Caki2 (cell line): ENCODE measurements at regions not wholly inside any gene's neighbourhood (a gene's known extent, or its start where the extent isn't known, plus 50 kb on each side); places are given as distances from the start of the nearest gene placed in this dataset.
"Not testable (repeated sequence)": the region's sequence is repeated elsewhere in the genome, so short reads cannot be mapped to it uniquely, and the experiment has no call there.

Experiments used
- DNase-seq: peaks from one replicate; pipeline ENCODE4 v3.0.0-alpha.2; 2015; ENCODE audit warnings: low read depth
- in situ Hi-C: cut with HindIII; loops from 2 replicates; pipeline ENCODE4 v1.10.0; 2016; ENCODE audit warnings: low sequenced_read_pairs, low pct_unique_long_range_greater_than_20kb, mixed read lengths

DNA sequence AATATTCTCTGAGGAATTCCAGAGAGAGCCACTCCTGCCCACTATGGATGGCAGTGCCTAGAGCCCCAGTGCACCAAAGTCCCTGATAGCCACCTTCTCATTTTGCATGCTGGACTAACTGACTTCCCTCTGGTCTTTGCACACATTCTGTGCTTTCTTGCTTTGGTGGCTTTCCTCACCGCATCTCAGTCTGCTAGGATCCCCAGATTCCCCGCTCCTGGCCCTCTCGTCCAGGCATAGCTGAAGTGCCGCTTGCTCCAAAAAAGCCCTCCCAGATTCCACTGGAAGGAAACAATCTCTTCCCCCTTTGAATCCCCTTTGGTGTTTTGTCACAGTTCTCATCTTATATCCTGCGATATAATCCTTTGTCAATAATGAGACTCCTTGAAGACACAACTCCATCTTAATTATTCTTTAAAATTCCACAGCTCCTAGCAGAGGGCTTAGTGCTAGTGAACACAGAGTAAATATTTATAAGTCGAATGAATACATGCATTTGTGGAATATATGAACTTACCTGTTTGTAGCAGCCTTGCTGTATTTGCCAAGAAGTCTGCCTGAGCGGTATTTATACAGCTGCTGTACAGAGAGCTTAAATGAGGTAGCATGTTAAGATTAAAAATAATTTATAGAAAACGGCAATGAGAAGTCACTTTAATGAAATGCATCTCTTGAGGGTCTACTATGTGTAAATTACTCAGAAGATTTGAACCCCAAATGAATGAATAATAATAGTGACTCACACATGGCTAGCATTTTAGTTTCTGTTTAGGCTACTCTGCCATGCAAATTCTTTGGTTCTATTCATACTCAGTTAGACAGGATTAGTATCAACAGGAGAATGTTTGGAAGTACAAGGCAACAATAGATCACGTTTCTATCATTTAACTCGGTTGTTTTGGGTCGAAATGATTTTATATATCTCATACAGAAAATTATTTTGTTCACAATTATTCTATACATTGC, 421.9 kb upstream of the TENM3 start:
- no peak for DNase-seq
- in situ Hi-C loops, result no loop called here

DNA sequence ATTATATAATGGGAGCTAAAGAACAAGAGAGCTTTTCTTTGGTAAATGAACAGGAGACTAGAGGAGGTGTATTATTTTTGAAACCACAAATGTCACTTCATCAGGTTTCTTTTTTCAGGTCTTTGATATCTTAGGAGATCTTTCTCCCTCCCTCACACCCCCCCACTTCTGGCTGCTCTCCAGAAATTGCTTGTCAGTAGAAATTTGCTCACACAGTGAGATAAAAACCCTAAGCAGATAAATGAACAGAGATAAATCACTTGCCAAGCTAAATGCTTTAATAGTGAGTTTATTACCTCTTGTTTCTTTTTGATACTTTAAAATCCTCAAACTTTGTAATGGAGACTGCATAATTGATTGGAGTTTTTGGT, 421.2 kb upstream of the TENM3 start:
- in situ Hi-C loops, result no loop called here

DNA sequence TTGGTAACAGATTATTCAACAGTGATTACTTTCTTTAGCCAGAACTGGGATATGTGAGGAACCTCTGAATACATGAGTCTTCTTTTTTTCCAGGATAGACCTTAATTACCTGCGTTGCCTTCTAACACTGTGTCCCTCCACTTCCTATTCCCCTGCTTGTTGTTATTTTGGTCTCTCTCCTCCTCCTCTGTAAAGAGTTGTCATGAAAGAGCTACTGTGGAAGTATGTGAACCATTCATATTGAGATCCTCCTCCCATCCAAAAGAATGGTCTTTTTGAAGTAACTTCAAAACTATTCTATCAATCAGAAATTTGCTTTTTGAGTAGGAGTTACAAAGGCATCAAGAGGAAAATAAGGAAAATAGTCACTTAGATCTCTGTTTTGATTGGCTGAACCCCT, 420.0 kb upstream of the TENM3 start:
- no peak for DNase-seq
- in situ Hi-C loops, result no loop called here

More for the DNA sequence above, 421.2 kb upstream of the TENM3 start:
- DNase-seq, result no peak

DNA sequence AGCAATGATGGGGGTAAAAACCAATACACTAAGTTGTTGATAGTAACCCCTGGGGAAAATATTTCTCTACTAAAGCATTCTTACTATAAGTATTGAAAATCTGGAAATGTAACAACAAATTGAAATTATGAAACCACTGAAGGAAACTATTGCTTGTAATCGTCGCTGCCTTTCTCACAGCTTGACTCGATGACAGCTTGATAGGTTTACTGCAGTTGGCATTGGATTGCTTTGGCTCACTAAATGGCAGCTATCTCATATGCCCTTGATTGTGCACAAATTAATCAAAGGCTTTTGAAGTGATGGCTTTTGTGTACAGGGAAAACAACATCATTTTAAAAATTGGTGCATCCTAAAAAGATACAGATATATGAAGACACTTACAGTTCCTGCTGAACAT, 419.6 kb upstream of the TENM3 start:
- no peak for DNase-seq
- in situ Hi-C loops, result no loop called here

DNA sequence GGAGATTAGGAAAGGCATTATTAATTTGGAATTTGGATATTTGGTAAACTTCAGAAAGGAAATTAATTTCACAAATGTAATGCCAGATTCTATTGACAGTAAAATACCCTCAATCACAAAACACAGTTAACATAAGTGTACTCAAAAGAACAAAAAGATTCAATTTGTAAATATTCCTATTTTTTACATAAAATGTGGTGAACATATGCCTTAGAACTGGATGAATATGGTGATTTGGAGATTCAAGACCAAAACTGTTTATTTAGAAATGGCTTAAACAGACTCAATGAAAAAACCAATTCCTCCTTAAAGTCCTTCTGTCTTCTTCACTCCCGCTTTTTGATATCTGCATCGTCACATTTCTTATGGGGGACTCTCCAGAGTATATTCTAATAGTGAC, 417.6 kb upstream of the TENM3 start:
- in situ Hi-C loops, result no loop called here
- no peak for DNase-seq

DNA sequence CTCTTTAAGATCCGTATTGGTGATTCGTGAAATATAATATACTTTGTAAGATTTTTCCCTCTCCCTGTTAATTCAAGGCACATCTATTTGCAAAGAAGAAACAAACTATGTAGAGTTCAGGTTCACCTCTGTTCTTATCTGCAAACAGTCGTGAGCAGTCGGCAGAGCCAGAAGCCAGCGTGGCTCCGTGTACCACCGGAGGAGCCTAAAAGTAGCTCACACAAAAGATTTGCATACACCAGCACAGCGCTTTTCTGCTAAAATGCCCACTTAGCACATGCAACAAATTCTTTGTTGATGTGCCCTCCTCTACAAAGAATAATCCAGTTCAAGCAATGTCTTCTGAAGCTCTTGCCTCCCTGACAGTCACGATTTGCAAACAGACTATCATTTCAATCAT, 416.0 kb upstream of the TENM3 start:
- DNase-seq, result no peak
- in situ Hi-C loops, result no loop called here

DNA sequence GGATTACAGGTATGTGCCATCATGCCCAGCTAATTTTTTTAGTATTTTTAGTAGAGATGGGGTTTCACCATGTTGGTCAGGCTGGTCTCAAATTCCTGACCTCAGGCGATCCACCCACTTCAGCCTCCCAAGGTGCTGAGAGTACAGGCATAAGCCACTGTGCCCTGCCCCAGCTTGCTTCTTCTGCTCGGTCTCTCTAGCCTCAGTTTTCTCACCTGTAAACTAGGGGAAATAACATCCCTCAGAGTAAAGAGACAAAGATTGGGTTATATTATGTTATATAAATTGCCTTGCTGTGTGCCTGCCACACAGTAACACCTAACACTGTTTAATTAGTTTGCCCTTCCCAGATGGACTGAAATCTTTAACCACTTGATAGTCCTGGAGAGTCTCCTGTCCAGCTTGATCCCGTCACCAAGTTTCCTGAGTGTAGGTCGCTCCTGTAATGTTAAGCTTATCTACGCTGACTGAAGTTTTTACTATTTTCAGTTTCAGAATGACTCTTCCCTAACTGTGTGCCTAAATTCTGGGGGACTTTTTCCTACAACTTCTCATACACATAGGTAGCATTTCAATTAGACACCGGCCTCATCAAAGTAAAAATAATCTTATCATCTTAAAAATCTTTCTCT, 412.7 kb upstream of the TENM3 start:
- in situ Hi-C loops, result no loop called here
- no peak for DNase-seq

DNA sequence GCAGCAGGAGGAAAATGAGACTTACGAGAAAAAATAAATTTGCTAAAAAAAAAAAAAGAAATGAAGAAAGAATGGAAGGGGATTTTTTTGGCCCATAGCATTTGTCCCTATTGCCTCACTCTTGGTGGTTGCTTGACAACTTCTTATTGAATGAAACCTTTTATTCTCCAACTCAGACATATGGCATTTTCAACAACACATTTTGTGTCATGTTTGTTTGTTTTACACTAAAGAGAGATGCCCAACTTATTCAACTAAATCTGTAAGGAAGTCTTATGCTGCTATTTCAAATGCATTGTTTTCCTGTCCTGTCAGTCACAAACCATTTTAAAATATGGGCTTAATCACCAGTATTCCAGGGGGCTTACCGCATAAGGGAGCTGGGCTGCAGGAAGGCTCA, 409.1 kb upstream of the TENM3 start:
- in situ Hi-C loops, result no loop called here
- DNase-seq, result no peak

DNA sequence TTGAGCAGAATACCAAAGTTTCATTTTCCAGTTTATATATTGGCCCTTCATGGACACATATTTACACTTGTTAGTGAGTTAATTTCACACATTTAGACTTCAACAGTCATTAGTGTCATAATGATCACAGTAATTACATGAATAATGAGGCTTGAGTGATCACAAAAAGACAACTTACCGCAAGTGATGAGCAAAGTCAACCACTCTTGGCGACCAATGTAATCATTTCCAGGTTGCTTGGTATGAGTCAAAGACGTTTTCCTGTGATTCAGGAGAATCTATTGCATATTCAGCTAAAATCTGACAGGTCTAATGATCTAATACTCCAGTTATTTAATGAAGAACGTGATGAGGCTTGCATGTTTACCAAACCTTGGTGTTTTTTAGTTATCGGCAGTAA, 407.9 kb upstream of the TENM3 start:
- no peak for DNase-seq
- in situ Hi-C loops, result no loop called here

DNA sequence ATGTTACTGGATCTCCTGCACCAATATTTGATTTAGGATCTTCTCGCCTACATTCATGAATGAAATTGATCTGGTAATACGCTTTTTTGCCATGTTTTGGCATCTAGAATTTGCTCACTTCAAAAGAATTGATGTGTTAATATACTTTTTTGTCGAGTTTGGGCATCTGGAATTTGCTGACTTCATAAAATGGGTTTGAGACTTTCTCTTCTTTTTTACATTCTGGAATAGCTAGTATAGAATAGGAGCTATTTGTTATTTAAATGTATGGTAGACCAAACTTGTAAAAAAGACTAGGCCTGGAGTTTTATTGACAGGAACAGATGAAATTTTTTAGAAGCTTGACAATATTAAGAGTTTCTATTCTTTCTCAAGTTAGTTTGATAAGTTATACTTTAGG, 404.9 kb upstream of the TENM3 start:
- no peak for DNase-seq
- in situ Hi-C loops, result no loop called here

DNA sequence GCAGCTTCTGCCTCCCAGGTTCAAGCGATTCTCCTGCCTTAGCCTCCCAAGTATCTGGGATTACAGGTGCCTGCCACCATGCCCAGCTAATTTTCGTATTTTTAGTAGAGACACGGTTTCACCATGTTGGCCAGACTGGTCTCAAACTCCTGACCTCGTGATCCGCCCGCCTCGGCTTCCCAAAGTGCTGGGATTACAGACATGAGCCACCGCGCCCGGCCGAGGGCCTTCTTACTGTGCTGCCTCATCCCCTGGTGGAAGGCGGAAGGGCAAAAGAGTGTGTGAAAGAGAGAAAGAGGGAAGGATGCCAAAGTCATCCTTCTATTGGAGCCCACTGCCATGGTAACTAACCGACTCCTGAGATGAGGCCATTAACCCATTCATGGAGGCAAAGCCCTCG, 399.4 kb upstream of the TENM3 start:
- in situ Hi-C loops, DNase-seq: not testable (repeated sequence)

DNA sequence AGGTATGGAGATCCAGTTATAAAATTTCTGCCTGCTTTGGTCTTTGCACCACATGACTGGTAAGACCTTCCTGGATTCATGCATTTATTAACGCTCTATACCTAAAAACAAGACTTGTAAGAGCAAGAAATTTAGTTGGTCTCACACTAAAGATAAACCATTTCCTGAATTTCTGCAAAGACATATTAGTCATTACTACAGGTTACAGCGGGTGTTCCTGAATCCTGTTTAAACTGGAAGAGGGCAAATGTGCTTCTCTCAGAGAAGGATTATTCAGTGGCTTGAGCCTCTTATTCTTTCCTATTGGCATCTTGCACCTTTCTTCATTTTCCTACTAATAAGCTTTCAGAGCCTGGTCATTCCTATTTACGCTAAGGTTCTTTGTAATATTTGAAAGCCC, 397.6 kb upstream of the TENM3 start:
- in situ Hi-C loops, result no loop called here
- DNase-seq, result no peak

DNA sequence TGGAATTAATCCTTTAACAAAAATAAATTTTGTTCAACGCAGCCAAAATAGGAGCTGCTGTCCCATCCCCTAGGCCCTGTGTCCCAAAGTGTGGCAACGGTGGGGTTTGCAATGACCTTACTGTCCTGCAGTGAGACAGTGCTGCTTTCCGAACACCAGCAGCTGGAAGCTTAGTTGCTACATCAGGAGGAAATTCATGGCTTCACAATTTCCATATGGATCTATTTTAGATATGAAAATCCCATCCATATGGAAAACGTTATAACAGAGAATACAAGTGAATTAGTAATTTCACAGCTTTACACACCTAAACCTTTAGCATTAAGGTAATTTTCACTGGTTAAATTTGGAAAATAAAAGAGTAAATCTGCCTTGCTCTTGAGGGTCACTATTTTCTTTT, 396.3 kb upstream of the TENM3 start:
- in situ Hi-C loops, result no loop called here
- no peak for DNase-seq

DNA sequence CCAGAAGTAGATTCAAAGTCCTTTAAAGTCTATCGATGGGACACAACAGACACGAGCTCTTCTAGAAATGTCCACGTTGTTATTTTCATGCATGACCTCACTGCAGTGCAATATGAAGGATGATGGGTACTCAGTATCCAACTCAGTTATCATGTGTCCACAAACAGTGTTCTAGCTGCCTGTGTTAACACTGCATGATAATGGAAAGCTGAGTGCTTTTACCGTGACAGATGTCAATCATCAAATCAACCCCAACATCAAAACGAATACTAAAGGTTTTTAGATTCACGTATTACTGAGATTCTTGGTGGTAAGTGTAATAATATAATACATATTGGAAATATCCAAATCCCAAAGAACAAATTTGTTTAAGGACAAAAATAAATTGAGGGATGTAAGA, 394.8 kb upstream of the TENM3 start:
- in situ Hi-C loops, result no loop called here
- no peak for DNase-seq

DNA sequence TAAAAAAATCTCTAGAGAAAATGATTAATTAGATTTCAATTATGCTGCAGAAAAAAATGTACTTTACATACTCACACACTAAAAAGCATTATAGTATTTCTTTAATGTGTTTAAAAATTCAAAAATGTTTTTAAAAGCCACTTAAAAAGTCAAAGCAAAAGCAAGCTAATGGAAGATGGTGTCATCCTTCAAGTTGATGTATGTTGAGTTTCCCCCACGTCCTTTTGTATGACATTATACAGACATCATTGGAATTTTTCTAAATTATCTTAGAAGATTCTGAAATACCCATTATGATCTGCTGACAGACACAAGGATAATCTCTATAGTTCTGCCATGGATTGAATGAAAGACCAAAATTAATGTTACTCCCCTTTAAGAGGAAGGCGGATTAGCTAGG, 393.7 kb upstream of the TENM3 start:
- in situ Hi-C loops, result no loop called here
- DNase-seq, result no peak

DNA sequence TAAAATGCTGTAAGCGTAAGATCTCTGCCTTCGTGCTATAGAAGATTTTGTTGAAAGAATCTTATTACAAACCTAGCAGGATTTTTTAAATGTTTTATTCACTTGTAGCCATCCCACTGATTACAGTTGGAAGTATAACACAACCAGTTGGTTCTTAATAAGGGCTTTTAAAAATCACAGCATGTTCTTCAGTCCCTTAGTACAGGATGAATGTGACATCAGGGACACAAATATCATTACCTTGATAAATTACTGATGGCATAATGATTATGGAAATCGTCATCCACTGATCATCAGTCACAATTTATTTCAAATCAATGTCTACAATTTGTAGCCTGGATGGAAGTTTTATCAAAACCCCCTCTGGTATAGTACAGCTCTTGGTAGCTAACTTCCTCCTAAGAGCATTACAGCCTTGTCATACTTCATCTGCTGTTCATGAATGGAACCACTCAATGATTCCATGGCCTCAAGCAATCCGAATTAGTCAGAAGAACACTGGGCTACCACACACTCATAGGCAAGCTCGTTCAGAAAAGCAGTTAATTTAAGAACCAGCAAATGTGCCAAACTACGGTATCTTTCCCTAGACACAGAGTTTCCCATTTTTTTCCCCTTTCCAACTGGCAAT, 389.2 kb upstream of the TENM3 start:
- in situ Hi-C loops, result no loop called here
- no peak for DNase-seq

DNA sequence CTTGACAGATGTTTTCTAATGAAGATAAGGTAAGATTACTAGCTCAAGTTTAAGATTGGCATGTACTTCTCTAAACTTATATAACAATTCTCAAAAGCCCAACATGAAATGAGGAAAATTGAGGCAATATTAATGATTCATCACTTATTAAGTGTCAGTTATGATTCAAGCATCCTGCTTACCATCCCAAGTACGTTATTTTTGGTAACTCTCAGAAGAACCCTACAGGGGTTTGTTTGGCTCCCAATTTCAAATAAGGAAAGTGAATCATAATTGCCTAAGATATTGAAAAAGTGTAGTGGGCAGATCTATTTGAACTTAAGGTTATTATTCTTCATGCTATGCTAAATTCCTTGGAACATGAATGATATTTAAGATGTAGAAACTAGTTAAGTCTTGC, 387.9 kb upstream of the TENM3 start:
- in situ Hi-C loops, result no loop called here
- DNase-seq, result no peak

DNA sequence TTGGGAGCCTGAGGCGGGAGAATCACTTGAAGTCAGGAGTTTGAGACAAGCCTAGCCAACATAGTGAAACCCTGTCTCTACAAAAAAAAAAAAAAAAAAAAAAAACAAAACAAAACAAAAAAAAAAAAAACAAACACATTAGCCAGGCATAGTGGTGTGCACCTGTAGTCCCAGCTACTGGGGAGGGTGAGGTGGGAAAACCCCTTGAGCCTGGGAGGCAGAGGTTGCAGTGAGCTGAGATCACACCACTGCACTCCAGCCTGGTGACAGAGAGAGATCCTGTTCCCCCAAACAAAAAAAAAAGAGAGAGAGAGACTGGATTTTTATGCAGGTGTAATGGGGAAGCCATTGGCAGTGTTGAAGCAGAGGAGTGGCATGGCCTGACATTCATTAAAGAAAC, 385.7 kb upstream of the TENM3 start:
- not testable (repeated sequence) for DNase-seq

DNA sequence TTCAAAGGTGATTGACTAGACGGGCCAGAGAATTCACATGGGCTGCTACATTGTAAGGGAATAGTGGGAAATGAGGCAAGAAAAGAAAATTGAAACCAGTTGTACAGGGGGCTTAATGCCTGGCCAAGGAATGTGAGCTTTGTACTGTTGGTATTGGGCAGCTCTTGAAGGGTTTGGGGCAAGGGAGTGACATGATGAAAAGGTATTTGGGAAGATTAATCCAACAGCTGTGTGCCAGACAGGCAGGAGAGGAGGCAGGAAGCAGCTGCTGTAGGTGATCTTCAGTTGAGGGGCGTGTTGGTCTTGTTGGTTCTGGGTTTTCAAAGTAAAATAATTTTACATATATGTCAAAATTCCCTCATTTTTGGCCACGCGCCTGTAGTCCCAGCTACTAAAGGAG, 384.5 kb upstream of the TENM3 start:
- in situ Hi-C loops, result no loop called here
- DNase-seq, result no peak

More for the DNA sequence above, 385.7 kb upstream of the TENM3 start:
- in situ Hi-C loops, result not testable (repeated sequence)
